Spleen (tissue), 7 donors: ENCODE measurements at regions not wholly inside any gene's neighbourhood (a gene's known extent, or its start where the extent isn't known, plus 50 kb on each side); places are given as distances from the start of the nearest gene placed in this dataset.

Source experiments
- CTCF ChIP-seq, 11 experiments: fragments of 200-600 bp in 7 of 11; fragments of 450-650 bp in 4 of 11; sonication (generic) in 4 of 11; IDR thresholded peaks in 8 of 11; conservative IDR thresholded peaks in 3 of 11; 1 replicate in 7 of 11; 2 replicates in 4 of 11; pipeline versions ENCODE4 v1.4.0 to v1.8.0; 2016 to 2021; ENCODE audit warnings: antibody characterized with exemption in 11 of 11, inconsistent platforms in 4 of 11, mild to moderate bottlenecking in 1 of 11
- POLR2A ChIP-seq, 3 donors: fragments of 450-650 bp; IDR thresholded peaks; one replicate each; pipeline ENCODE4 v1.5.1; 2017; ENCODE audit warnings: antibody characterized with exemption in 3 of 3, mild to moderate bottlenecking in 1 of 3
- POLR2AphosphoS5 ChIP-seq, 3 donors: sonication (generic); formaldehyde crosslinking; IDR thresholded peaks; one replicate each; pipeline ENCODE4 v1.5.1; 2017; ENCODE audit warnings: antibody characterized with exemption in 3 of 3
- donor health status: DM: no; HTN: no; CAD: no; lungs with moderate emphysema.
- donor health status: DM: no; HTN: no; CAD: no.
- donor health status: DM: no; HTN: no; CAD: no.

- TF ChIP-seq CTCF (IDR thresholded peaks at IDR 0.05 in 8 of 11, conservative IDR thresholded peaks at IDR 0.05 in 3 of 11) (no peak), POLR2AphosphoS5 (IDR thresholded peaks at IDR 0.05) (no peak), POLR2A (IDR thresholded peaks at IDR 0.05) (no peak)
Measured at GRCh38 chr17:77343031-77343800, 202.4 kb downstream of the SEC14L1 start.
